HL-60/S4 treated with retinoic acid at 250 ng/mL for 4 days and 3 days (cell line): ENCODE measurements at regions not wholly inside any gene's neighbourhood (a gene's known extent, or its start where the extent isn't known, plus 50 kb on each side); places are given as distances from the start of the nearest gene placed in this dataset.

Experiments used
- in situ Hi-C: fragments of 300-500 bp; cut with MboI; formaldehyde crosslinking; loops from 2 replicates; pipeline ENCODE4 v1.7.0; 2022; ENCODE audit warnings: low sequenced_read_pairs

DNA sequence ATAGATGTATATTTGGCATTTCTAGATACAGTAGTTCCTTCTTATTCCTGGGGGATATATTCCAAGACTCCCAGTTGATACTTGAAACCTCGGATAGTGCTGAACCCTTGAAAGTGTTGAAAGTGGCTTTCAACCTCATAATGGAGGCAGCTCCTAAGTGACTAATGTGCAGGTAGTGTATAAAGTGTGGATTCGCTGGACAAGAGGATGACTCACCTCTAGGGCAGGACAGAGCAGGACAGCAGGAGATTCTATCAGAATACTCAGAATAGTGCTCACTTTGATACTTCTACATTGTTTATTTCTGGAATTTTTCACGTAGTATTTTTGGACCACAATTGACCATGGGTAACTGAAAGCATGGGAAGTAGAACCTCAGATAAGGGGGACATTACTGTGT lies 1138.9 kb upstream of the WWC1 start:
- in situ Hi-C loops, result no loop called here

DNA sequence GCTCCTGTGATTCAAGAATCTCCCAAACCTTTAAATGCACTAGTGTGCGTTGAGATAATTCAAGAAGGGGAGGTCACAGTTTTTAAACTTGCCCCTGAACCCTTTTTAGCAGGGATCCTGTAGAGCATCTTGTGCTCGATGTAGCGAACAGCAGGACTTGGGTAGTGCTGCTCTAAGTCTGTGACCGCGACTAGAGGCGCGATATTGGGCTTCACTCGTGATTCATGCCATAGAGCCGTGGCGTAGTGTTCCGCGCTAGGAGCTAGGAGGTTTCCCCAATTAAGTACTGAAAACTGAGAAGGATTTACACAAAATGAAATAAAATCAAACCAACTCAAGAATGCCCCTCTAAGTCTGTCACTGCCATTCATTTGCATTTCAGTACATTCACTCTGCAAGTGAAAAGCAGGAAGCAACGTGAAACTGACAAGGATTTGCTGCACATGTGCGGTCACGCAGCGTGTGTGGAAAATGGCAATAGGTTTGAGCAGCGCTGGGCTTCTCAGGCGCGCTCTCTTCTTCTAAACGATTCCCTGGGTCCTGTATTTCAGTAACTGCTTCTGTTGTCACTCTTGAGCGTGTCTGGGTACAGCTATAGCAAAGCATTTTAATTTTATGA lies 1135.9 kb upstream of the WWC1 start:
- in situ Hi-C loops, result no loop called here

DNA sequence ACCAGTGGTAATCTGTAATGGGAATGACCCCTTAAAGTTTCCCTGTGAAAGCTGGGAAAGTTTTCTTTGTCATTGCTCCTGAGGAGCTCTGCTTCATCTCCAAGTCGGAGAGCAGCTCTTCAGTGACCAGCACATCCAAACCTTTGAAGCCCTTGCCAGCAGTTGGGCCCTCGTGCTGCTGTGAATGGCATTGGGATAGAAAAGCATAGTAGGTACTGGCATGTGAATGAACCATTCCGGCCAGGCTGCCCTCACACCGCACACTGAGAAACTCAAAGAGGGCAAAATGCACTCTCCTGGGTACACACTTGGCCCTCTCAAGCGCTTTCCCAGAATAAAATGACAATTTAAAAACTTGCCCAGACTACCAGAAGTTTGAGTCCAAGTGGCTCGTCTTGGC lies 1135.0 kb upstream of the WWC1 start:
- in situ Hi-C loops, result no loop called here

DNA sequence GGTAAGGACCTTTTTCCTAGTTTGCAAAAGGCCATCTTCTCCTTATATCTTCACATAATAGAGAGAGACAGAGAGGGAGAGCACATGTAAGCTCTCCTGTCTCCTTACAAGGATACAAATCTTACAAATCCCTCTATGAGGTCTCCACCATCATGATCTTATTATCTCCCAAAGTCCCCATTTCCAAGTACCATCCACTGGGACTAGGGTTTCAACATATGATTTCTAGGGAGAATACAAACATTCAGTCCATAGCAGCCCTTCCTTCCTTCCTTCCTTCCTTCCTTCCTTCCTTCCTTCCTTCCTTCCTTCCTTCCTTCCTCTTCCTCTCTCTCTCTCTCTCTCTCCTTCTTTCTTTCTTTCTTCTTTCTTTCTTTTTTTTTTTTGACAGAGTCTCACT lies 1132.9 kb upstream of the WWC1 start:
- in situ Hi-C loops, result no loop called here

DNA sequence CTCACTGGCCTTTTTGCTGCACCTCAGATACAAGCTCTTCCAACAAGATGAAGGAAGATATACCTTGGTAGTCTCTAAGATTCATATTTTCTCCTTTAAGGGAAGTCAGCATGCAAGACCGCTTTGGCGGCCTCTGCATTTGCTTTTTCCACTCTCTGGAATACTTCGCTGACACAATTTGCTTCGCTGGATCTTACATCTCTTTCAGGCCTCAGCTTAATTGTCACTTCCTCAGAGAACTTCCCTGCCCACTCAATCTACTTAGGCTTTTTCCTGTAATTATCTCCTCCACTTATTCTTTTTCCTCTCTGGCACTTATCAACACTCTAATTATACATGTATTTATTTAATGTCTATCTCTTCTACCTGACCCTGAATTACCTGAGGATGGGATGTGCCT lies 1131.1 kb upstream of the WWC1 start:
- in situ Hi-C loops, result no loop called here

DNA sequence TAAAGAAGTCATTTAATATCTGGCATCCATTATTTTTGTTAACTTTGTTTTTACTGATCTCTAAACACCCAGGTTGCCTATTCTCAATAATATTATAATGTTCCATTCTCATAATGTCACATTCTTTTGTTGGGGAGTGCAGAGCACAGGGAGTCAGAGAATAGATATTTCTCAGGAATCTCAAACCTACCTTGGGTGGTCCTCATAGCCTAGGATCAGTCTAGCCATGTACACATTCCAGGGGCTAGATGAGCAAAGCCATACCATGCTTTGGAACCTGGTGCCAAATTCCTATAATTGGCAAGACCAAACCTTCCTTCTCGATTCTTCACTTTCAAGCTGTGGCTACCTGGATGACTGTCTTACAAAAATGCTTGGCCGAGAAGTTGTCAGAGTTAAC lies 1124.7 kb upstream of the WWC1 start:
- in situ Hi-C loops, result no loop called here

DNA sequence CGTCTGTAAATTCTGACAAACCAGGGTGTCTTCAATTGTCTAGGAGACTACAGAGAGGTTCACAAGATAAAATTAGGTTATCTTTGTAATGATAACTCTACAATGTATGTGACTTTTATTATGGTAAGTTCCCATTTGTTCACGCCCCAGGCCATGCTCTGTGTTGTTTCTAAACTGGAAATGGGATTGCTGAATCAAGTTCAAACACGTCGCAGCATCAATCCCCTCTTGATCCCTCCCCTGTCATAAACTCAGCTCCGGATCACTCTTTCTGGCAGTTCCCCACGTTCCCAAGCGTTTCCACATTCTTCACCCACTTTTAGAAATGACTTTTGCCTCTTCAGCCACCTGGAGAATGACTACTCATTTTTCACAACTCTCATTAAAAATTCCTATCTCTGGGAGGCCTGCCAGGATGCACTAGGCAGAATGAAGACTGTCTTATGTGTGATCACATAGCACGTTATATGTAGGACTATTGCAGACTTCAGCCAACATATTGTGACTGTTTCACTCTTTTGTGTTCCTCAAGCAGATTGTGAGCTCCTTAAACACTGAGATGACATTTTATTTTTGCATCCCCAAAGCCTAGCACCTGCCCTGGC lies 1124.2 kb upstream of the WWC1 start:
- in situ Hi-C loops, result no loop called here

DNA sequence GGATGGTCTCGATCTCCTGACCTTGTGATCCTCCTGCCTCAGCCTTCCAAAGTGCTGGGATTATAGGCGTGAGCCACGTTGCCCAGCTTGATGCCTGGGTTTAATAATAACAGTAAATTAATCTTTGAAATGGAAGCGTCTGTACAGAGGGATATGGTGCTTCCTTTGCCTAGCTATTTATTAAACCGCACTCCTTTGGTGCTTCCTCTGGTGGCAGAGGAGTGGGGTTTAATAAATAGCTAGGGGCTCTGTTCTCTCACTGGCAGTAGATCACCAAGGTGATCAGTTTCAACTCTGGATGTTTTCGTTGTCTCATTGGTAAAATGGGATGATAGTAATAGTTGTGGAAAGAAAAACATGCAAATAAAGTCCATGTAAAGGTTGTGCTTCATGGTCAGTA lies 1122.5 kb upstream of the WWC1 start:
- in situ Hi-C loops, result no loop called here

DNA sequence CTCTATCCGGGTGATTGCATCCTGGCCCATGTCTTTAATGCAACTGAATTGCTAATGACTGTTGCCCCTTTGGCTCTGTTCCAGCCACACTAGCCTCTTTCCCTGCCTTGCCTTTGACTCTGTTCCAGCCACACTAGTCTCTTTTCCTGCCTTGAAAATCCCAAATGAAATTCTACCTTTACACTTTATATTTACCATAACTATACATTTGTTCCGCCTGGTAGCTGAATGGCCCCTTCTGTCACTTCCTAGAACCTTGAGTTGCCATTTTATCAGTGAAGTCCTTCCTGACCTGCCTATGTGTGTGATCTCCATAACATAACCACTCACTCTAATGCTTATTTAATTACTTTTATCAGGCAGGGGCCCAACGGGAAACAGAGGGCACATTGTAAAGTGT lies 1120.4 kb upstream of the WWC1 start:
- in situ Hi-C loops, result no loop called here

DNA sequence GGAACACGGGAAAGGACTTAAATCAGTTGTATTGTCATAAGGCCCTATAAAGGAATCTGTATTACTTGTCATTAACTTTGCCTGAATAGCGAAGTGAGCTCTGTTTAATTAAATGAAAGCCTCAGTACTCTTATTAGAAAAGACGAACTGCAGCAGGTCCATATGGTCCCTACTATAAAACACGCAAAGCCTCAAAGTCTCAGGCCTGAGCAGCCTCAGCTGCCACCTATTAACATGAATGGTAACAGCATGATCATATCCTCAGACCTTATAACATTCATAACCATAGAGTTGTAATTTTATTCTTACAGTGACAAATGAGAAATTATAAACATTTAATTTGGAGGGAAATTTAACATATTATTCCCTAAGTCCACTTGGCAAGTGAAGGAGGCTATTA lies 1113.7 kb upstream of the WWC1 start:
- in situ Hi-C loops, result no loop called here

DNA sequence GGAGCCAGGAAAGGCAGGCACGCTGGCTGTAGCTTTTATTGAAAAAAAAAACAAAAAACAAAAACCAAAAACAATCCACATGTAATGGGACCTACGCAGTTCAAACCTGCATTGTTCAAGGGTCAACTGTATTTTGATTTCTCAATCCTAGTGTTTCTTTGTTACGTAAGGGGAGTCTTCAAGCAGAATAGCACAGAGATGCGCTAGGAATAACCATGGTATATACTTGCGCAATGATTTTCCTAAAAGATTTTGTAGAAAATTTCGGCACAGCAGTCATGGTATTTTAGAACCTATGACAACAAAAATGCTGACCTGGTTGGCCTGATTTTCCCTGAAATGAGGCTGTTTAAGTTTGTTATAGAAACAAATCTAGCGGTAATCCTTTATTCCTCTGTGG lies 1110.5 kb upstream of the WWC1 start:
- in situ Hi-C loops, result no loop called here

DNA sequence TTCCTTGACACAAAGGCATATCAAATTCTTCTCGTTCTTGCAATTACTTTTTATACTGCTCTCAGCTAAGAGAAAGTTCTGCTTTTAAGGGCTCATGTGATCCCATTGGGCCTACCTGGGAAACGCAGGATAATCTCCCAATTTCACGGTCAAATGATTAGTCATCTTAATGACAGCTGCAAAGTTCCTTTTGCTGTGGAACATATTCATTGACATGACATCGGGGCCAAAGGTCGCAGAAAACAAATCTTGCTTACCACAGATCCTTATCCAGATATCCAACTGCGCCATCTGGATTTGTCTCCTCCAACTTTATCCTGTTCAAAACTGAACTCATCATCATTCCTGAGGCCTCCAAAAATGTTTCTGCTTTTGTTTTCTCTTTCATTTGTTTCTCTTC lies 1085.6 kb upstream of the WWC1 start:
- in situ Hi-C loops, result no loop called here

DNA sequence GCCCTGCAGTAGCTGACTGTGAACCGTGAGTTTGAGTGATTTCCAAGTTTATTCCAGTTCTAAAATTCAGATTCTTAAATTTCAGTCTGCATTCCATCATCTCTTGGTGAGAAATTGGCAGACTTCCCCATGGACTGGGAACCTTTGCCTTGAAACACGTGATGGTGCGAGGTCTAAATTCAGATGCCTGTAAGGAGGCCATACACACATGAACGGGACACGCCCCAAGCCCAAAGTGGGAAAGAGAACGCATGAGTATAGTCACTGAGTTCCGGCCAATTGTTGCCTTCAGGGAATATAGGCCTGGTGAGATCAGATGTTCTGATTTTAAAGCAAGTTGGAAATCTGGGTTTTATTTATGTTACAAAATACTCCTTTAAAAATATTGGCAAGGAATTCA lies 1084.4 kb upstream of the WWC1 start:
- in situ Hi-C loops, result no loop called here

DNA sequence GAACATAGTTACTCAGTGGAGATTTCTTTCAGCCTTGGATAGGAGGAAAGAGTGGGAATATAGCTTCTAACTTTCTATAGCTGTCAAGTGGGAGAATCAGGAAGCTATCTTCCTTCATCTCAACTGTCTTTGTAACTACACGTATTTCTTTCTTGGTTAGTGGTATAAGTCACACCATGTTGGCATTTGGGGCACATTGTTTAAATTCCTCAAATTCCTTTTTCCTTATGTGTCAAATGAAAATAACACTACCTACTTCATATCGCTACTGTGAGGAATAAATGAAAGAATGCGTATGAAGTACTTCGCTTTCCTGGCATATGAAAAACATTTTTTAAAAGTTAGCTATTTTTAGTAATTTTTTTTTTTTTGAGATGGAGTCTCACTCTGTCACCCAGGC lies 1082.5 kb upstream of the WWC1 start:
- in situ Hi-C loops, result no loop called here

DNA sequence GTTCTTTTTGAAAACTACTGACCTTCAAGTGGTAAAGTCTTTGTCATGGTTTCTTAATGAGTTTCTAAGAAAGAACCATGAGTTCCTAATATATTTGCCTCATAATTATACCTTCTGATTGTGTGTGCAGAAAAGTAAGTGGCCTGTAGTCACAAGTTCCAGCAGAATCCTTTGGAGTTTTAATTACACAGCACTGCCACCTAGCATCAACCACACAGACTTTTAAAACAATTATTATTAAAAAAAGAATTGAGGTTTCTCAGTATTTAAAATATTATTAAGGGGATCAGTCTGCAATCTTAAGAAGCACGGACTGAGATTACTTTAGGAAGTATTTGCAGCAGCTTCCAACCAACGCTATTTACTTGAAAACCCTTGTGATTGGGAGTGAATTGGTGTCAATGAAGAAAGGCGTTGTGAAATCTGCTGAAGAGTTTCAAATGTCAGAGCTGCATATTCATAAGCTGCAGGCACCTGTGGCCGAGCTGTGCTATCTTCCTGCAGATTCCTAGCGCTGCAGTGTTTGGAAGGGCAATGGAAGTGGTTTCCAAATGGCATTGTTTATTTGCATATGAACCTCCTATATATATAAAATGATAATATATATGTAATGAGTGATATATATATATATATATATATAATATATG lies 1074.2 kb upstream of the WWC1 start:
- in situ Hi-C loops, result no loop called here

DNA sequence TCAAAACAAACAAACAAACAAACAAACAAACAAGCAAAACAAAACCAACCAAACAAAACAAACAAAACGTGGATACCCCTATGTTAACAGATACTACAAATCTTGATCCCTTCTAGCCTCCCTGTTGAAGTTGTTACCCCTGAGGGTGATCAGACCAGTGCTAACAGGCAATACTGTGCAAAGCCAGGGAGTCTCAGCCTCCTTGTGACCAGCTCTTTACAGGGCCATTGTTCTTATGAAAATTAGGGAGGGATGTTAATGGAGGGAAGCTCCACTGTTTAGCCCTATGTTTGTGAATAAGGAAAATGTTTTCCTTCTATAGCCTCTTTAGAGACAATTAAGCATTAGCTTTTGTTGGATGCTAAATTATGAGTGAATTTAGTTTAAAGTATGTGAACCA lies 1072.1 kb upstream of the WWC1 start:
- in situ Hi-C loops, result no loop called here

DNA sequence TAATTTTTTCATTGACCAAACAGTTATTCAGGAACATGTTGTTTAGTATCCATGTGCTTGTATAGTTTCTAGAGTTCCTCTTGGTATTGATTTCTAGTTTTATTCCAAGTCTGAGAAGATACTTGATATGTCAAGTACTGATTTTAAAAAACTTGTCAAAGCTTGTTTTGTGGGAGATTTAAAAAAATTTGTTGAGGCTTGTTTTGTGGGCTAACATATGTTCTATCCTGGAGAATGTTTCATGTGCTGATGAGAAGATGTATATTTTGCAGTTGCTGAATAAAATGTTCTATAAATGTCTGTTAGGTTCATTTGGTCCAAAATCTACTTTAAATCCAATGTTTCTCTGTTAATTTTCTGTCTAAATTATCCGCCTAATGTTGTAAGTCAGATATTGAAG lies 1065.1 kb upstream of the WWC1 start:
- in situ Hi-C loops, result no loop called here

DNA sequence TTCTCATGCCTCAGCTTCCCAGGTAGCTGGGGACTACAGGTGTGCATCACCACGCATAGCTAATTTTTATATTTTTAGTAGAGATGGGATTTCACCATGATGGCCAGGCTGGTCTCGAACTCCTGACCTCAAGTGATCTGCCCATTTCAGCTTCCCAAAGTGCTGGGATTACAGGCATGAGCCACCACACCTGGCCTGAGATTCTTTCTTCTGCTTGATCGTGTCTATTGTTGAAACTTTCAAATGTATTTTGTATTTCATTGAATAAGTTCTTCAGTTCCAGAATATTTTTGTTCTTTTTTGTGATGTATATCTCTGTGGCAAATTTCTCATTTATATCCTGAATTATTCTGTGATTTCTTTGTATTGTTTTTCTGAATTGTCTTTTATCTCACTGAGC lies 1063.3 kb upstream of the WWC1 start:
- in situ Hi-C loops, result no loop called here

DNA sequence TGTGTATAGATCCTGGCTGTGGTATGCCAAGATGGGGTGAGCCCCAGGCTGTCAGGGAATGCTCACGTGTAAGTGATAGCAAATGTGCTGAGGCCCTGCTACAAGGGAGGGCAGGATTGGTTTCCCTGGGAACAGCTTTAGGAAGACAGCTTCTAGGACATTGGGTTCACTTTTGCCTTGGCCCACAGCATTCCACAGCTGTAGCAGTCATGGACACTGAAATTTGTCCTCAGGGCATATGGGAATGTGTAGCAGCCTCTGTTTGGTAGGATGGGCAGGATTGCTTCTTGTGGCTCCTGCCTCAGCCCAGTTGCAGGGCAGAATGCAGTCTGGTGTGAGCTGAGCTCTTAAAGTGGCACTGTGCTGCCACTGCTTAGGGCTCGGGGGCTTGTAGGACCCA lies 1061.7 kb upstream of the WWC1 start:
- in situ Hi-C loops, result no loop called here

DNA sequence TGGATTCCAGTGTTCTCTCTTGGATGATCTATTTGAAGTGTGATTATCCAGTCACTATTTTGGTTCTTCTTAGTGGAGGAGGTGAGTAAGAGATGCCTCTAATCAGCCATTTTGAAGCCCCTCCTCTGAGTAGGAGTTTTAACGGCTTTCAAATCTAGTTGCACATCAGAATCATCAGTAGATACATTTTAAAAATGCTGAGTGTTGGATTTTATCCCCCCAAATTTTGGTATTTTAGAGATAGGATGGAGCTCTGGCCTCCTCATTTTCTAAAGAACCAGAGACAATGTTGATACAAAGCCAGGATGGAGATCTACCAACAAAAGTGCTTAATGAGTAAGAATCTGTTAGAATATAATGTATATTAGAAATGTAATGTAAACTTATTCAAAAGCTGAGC lies 1061.0 kb upstream of the WWC1 start:
- in situ Hi-C loops, result no loop called here

DNA sequence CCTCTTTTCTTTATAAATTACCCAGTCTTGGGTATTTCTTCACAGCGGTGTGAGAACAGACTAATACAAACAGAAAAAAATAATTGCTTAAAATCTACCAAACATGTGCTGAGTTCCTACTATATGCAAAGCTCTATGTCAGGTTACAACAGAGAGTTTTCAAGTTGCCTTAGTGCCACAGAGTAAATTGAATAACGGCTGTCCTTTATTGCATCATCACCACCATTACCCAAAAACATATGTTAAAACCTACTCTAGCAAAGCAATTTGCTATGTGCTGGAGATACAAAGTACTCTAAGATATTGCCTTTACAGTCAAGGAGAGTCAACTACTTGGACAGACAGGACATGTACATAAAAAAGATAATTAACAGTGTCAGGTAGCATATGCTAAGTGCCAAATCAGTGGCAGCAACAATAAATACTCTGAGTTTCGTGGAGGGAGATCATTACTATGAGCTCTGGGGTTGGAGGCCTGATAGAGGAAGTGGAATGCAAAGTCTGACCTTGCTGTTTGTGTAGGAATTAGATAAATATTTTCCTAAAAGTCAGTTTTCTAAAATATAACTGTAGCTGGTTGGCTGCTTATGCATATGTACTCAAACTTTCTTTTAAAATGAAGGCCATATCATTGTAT lies 1058.7 kb upstream of the WWC1 start:
- in situ Hi-C loops, result no loop called here

DNA sequence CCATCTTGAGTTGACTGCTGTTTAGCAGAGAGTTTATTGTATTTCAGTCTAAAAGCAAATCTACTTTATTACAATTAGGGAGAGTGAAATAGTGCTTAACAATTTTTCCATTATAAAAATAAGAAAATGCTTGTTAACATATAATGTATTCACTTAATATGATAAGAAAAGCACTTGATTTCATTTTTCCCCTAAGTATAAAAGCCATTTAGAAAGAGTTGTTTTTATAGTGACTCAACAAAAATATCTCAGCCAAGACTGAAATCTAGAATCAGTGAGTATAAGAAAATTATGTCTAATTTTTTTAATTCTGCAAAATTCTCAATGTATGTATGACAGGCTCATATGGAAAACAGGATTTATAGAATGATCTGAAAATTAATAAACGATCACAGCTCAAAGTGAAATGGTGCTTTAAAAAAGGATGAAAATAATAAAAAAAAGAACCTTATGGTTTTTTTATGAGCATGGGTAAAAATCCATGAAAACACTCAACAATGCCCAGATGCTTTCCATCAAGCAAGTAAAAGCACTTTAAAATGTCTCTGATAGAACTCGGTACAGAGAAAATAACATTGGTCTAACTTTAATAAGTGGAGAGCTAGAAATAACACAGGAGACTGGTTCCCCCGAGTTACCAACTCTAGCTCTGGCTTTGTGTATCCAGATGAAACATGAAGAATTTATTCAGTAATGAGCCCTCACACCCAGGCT lies 1057.8 kb upstream of the WWC1 start:
- in situ Hi-C loops, result no loop called here
